ENCODE measurements at regions not wholly inside any gene's neighbourhood (a gene's known extent, or its start where the extent isn't known, plus 50 kb on each side); places are given as distances from the start of the nearest gene placed in this dataset.

DNA sequence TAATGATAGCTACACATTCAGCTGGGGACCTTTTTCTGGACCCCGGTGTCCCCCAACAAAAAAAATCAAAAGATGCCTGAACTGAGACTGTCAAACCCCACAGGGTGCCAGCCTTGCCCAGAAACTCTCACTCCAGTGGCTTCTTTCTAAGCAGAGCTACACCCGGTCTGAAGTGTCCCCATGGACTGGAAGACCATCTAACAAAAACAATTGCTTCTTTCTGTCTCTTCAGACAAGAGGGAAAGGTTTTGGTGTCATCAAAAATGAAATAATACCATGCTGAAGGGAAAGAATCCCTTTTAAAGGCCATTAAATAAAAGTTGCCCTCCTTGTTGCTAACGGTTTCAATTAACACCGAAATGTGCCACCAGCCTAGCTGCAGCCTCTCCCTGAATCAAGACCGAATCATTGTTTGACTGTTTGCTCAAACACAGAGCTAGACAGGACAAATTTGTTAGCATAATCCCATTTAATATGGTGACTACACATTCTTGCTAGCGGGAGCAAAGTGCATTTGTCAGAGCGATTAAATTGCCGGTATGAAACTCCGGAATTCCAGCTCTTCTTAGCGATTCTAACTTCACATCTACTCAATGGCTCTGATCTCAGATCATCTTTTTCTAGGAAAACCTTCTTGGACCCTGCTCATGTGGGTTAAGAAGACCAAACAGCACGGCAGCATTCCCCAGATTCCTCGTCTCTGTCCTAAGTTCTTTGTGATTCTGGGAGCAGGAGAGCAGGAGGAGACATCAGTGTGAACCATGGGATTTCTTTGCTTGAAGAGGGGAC is 397.5 kb upstream of the PRKCQ start:
- no peak for TF ChIP-seq HES4 (CRISPR knock-in tag; IDR thresholded peaks at IDR 0.05; ENCODE audit: borderline replicate concordance)
- no peak for TF ChIP-seq MTF1 (CRISPR knock-in tag; IDR thresholded peaks at IDR 0.05)
- no peak for TF ChIP-seq HNRNPK (IDR thresholded peaks at IDR 0.05; ENCODE audit: low read depth, low read length, poor library complexity, severe bottlenecking)
- TF ChIP-seq KLF9 (CRISPR knock-in tag; IDR thresholded peaks at IDR 0.05; ENCODE audit: low read depth): no peak
